Muscle of arm (tissue), 1 donor: ENCODE measurements at regions not wholly inside any gene's neighbourhood (a gene's known extent, or its start where the extent isn't known, plus 50 kb on each side); places are given as distances from the start of the nearest gene placed in this dataset.

ENCODE experiments used
- DNase-seq: peaks from one replicate; pipeline ENCODE4 v3.0.0-alpha.2; 2013

DNA sequence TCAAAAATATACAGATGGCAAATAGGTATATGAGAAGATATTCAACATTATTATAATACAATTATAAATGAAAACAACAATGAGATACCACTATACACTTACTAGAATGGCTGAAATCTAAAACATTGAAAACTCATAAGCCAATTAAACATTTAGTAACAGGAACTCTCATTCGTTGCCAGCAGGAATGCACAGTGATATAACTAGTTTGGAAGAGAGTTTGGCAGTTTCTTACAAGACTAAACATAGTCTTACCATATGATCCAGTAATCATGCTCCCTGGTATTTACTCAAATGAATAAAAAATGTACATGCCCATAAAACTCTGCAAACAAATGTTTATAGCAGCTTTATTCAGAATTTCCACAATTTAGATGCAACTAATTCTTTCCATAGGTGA, 476.2 kb upstream of the COBL start:
- no peak for DNase-seq

GRCh38 chr7:51789489-51789888, 472.9 kb upstream of the COBL start:
- DNase-seq = no peak

- DNase-seq = no peak
Measured at GRCh38 chr7:51786284-51786683, 469.7 kb upstream of the COBL start.

- no peak for DNase-seq
Measured at GRCh38 chr7:51785876-51786275, 469.3 kb upstream of the COBL start.

DNA sequence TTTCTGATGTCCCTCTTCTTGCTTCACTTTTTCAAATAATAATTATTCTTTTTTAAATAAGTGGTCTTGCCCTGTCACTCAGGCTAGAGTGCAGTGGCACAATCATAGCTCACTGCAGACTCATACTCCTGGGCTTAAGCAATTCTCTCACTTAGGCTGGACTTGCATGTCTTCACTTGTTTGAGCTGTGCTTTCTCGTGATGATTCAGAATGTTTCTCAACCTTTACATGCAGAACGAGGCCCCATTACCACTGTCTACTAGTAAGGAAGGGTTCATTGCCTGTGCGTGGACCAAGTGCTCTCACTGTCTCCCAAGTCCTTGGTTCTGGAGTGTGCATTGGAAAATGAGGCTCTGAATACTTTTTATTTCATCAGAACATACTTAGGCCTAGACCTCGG, 468.6 kb upstream of the COBL start:
- no peak for DNase-seq

DNA sequence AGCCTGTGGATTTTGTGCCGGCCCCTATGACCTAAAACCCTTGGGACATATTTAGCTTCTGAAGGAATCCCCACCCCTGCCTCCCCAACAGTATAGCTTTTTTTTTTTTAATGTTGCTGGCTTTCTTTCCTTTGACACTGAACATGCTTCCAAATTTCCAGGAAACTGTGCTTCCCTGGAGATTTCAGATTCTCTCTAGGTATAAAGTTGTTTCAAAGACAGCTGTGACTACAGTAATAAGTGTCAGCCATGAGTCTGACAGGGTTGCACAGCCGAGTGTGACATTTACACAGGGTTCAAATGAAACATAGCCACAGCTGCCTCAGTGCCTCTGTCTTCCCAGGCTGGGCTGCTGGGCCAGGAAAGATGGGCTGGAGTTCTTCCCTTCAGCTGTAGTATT, 466.6 kb upstream of the COBL start:
- no peak for DNase-seq

GRCh38 chr7:51778121-51778520, 461.5 kb upstream of the COBL start:
- peak; percentile 7 for DNase-seq

- no peak for DNase-seq
Measured at GRCh38 chr7:51774178-51774577, 457.6 kb upstream of the COBL start.

GRCh38 chr7:51772190-51772589, 455.6 kb upstream of the COBL start:
- no peak for DNase-seq

- DNase-seq = no peak
Measured at GRCh38 chr7:51764976-51765375, 448.4 kb upstream of the COBL start.

GRCh38 chr7:51759985-51760384, 443.4 kb upstream of the COBL start:
- DNase-seq = no peak

DNA sequence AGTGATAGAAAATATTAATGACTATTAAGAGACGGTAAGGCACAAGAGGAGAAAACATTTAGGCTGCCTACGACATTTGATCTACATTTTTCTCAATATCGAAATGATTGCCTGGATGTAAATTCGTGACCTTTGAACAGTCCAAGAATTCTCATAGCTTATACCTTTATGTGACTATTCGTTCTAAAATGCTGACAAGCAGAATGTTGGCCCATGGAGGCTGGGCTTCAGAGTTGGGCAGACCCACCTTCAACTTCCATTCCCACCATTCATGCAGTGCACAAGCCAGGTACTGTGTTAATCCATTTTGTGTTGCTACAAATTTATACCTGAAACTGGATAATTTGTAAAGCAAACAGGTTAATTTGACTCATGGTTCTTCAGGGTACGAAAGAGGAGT, 441.4 kb upstream of the COBL start:
- DNase-seq = no peak

DNA sequence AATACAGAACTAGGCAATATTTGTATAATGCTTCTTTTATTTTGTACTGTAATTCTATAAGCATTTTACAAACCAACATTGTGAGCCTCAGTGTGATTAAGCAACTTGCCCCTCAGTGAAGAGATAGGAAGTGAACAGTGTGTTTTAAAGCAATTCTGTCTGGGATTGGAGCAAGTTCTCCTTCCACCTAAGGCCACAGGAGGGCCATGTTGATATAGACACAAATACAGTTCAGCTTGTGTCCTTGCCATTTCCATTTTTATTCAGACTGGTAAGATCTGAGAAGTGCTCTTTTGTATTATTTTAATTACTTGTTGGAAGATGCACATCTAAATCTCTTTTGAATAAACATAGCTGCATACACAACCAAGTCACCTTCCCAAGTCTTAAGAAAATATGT, 416.3 kb upstream of the COBL start:
- DNase-seq = no peak

GRCh38 chr7:51732116-51732515, 415.5 kb upstream of the COBL start:
- no peak for DNase-seq

DNA sequence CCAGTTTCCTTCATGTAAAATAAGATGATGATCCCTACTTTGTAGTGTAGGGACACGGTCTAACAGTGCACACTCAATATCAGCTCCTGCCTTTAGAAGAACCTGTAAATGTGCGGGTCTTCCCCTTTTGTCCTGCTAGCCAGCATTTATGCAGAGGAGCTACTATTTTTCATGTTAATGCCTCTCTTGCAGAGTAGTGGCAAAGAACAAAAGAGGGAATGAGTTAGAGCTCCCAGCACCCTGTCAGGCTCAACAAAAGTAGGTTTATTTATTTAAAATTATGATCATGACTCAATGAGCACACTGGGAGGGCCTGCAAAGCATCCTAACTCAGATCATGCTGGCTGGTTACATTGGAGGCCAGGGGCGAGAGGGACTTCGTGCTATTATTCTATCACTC, 414.5 kb upstream of the COBL start:
- DNase-seq = no peak

DNA sequence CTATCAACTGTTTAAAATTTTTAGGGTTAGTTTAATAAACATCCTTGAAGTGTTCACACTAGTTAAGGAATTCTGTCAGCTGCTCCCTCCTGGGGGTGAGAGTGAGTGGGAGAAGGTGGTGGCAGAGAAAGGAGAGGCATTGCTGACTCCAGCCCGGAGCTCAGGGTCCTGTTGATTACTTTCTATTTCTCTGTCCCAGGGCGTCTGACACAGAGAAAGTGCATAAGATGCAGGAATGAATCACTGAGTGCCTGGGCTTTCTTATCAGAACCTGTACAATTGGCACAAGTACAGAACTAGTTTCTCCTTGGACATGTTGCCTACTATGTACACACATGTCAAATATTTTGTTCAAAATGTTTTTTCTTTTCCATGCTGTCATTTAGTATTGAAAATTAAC, 410.8 kb upstream of the COBL start:
- no peak for DNase-seq

DNA sequence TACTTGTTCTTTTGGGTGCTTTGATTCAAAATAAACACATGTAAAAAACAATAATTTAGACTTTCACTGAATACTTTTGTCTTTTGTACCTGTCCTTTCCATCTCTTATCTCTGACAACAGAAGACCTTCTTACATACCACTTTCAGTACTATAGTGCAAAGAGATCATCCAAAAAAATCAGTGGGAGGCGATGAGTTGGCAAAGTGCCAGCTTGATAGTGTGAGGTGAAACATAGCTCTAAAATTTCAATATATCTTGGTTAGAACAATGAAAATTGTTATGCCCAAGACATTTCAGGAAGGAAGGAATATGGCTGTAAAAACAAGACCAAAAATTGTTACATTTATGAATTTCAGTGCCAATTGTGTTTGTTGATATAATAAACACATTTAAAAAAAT, 390.2 kb upstream of the COBL start:
- no peak for DNase-seq

DNA sequence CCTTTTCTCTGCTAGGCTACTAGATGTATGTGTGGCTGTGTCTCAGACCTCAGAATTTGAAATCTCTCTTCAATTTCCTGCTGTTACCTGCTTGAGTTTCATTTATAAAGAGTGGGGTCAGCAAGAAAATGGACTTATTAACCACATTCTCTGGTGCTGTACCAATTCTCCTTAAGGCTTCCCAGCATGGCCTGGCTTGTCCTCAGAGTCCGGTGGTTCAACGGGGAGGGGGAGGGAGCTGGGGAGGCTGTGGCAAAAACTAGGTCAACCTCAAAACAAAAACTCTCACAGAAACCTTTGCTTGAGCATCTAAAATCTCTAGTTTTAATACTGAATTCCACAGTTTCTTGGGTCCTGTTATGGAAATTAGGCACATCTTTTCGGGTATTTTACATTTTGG, 389.1 kb upstream of the COBL start:
- DNase-seq = no peak

DNA sequence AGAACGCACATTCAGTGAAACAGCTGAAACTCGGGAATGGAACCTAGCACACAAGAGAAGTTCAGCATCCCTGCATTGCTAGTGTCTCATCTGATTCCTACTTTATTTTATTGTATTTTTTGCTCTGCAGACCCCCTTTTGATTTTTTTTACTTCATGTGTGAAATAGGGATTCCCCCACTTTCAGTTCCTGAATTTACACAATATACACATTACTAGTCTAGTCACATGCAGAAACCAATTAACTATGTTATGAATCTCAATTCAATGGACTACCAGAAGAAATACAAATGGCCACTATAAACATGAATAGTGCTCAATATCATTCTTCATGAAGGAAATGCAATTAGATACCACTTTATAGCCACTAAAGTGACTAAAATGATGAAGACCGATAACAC, 386.1 kb upstream of the COBL start:
- no peak for DNase-seq

- no peak for DNase-seq
Measured at GRCh38 chr7:51701935-51702334, 385.3 kb upstream of the COBL start.

DNA sequence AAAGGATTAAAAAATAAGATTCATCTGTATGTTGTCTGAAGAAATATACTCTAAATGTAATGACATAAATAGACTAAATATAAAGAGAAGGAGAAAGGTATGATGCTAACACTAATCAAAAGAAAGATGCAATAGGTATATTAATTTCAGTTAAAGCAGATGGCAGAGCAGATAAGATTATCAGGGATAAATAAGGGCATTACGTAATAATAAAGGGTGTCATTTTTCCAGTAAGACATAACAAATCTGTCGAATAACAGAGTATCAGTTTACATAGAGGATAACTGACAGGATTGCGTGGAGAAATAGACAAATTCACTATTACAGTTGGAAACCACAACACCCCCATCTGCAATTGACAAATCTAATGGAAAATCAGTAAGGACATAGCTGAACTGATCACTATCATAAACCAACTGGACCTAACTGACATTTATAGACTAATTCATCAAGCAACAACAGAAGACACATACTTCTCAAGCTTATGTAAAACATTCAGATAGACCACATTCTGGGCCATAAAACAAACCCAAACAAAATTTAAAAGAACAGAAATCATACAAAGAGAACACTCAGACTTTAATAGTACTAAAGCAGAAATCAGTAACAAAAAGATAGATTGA, 384.1 kb upstream of the COBL start:
- no peak for DNase-seq

DNA sequence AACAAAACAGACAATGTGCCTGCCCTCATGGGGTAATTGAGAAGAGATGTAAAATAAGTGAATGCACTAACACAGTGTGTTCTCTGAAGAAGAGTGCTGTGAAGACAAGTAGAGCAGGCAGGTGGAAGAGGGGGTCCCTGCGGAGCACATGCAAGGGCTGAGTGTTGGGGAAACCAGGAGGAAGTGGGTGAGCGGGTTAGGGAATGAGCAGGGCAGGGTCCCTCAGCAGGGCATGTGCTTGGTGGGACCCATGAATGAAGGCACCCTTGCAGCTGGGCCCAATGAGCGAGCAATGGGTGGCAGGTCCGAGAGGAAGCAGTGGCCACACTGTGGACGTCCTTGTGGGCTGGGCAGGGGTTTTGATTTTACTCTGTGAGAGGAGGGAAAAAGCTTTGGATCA, 376.6 kb upstream of the COBL start:
- DNase-seq = no peak

- no peak for DNase-seq
Measured at GRCh38 chr7:51689547-51689946, 372.9 kb upstream of the COBL start.

DNA sequence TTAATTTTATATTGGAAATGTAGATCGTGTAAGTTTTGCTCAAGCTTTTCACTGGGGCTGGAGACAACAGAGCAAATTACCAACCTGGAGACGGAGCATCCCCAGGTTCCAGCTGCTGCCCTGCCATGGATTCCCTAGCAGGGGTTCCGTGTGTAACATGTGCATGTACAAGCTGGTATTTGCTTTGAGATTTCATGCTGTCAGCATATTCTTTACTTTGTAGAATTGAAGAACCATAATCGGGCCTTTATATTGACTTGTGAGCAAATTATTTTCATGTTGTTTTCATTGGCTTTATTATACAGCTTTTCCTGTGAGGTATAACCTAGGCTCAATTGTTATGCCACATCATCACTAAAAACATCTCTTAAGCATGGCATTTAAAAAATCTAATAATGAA, 369.2 kb upstream of the COBL start:
- no peak for DNase-seq
